ENCODE measurements at regions not wholly inside any gene's neighbourhood (a gene's known extent, or its start where the extent isn't known, plus 50 kb on each side); places are given as distances from the start of the nearest gene placed in this dataset.

DNA sequence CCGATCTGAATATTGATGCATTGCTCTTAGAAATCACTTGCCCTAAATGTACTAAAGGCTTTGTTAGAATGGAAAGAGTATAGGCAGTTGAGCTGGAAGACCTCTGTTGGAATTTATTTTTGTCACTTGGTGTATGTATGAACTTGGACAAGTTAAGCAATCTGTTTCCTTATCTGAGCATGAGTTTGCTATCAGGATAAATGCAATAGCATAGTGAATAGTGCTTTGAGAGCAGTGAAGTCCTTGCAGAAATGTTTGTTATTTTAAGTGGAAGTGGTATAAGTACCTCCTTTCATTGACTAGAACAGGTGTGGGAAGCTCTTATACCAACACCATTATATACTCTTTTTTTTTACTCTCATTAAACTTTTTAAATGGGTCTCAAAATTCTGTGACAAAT lies 146.4 kb upstream of the ONECUT1 start:
- H3K27me3 Mint-ChIP-seq (ENCODE audit: unreplicated experiment), result peaks cover 37% of the 10 kb centered on the region

DNA sequence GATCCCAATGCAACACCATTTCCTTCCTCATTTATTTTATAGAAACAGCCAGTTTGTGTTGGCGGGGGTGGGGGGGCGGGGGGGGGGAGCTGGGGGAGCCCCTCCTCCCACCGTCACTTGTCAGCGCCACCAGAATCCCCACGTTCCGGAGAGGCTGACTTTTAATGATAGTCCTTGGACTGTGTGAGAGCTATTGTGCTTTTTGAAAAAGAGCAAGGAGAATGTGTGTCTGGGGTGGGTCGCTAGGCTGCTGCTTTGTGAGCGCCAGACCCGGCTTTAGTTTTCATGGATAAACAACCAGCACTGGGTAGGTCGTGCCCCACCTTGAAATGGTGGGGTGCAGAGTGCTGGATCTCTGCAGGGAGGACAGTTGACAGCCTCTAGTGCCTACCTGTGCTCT lies 135.0 kb upstream of the ONECUT1 start:
- CTCF ChIA-PET, result no interaction called here
- intact Hi-C loops (cut with micrococcal nuclease; ENCODE audit: unreplicated experiment), result no loop called here
- H3K27ac Mint-ChIP-seq (ENCODE audit: unreplicated experiment), result no peak overlapping the region
- H3K9me3 Mint-ChIP-seq (ENCODE audit: low read depth, unreplicated experiment), result peaks cover 3% of the 10 kb centered on the region
- H3K36me3 Mint-ChIP-seq (ENCODE audit: insufficient read depth, unreplicated experiment), result no peaks in the 10 kb centered on the region
- peaks cover 19% of the 10 kb centered on the region for H3K27me3 Mint-ChIP-seq (ENCODE audit: unreplicated experiment)
- no peak for DNase-seq
- no peaks in the 10 kb centered on the region for H3K4me1 Mint-ChIP-seq (ENCODE audit: low read depth, unreplicated experiment)
- BruUV-seq (replicated peaks), result no TSS peak
- H3K4me3 Mint-ChIP-seq (ENCODE audit: low read depth, unreplicated experiment), result no peak overlapping the region
- TF ChIP-seq, protein P1, sequence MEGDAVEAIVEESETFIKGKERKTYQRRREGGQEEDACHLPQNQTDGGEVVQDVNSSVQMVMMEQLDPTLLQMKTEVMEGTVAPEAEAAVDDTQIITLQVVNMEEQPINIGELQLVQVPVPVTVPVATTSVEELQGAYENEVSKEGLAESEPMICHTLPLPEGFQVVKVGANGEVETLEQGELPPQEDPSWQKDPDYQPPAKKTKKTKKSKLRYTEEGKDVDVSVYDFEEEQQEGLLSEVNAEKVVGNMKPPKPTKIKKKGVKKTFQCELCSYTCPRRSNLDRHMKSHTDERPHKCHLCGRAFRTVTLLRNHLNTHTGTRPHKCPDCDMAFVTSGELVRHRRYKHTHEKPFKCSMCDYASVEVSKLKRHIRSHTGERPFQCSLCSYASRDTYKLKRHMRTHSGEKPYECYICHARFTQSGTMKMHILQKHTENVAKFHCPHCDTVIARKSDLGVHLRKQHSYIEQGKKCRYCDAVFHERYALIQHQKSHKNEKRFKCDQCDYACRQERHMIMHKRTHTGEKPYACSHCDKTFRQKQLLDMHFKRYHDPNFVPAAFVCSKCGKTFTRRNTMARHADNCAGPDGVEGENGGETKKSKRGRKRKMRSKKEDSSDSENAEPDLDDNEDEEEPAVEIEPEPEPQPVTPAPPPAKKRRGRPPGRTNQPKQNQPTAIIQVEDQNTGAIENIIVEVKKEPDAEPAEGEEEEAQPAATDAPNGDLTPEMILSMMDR (IDR thresholded peaks at IDR 0.05; ENCODE audit: unreplicated experiment), result no peak

More for the DNA sequence above, 146.4 kb upstream of the ONECUT1 start:
- Mint-ChIP-seq H3K4me3 (ENCODE audit: low read depth, unreplicated experiment) (no peak overlapping the region), H3K4me1 (ENCODE audit: low read depth, unreplicated experiment) (no peaks in the 10 kb centered on the region), H3K36me3 (ENCODE audit: insufficient read depth, unreplicated experiment) (no peaks in the 10 kb centered on the region), H3K27ac (ENCODE audit: unreplicated experiment) (no peak overlapping the region), H3K9me3 (ENCODE audit: low read depth, unreplicated experiment) (peaks cover 2% of the 10 kb centered on the region)
- DNase-seq, result no peak
- intact Hi-C loops (cut with micrococcal nuclease; ENCODE audit: unreplicated experiment), result no loop called here
- TF ChIP-seq, protein P1 (IDR thresholded peaks at IDR 0.05; ENCODE audit: unreplicated experiment), result no peak
- CTCF ChIA-PET, result no interaction called here
- no TSS peak for BruUV-seq (replicated peaks)

DNA sequence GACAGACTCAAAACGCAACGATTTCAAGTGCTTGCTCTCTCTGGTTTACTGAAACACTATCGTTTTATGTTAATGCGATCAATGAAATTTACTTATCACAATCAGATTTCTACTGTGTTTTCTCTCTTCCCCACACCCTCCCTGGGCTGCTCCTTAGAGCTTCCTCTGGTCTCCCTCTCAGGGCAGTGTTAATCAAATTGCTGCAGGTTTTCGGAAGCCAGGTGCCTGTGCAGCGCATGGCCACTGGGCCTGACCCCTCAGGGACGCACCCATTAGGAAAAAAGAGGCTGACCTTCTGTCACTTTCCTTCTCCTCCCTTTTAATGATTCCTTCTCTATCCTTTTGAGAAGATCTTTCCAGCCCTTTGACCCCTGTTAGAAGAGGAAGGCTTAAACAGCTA lies 134.5 kb upstream of the ONECUT1 start:
- Mint-ChIP-seq H3K9me3 (ENCODE audit: low read depth, unreplicated experiment) (peaks cover 3% of the 10 kb centered on the region), H3K27me3 (ENCODE audit: unreplicated experiment) (peaks cover 19% of the 10 kb centered on the region), H3K36me3 (ENCODE audit: insufficient read depth, unreplicated experiment) (no peaks in the 10 kb centered on the region), H3K4me3 (ENCODE audit: low read depth, unreplicated experiment) (no peak overlapping the region), H3K4me1 (ENCODE audit: low read depth, unreplicated experiment) (no peaks in the 10 kb centered on the region), H3K27ac (ENCODE audit: unreplicated experiment) (no peak overlapping the region)
- no peak for DNase-seq
- no TSS peak for BruUV-seq (replicated peaks)
- TF ChIP-seq, protein P1 (IDR thresholded peaks at IDR 0.05; ENCODE audit: unreplicated experiment), result no peak
- intact Hi-C loops (cut with micrococcal nuclease; ENCODE audit: unreplicated experiment), result no loop called here
- CTCF ChIA-PET, result no interaction called here

DNA sequence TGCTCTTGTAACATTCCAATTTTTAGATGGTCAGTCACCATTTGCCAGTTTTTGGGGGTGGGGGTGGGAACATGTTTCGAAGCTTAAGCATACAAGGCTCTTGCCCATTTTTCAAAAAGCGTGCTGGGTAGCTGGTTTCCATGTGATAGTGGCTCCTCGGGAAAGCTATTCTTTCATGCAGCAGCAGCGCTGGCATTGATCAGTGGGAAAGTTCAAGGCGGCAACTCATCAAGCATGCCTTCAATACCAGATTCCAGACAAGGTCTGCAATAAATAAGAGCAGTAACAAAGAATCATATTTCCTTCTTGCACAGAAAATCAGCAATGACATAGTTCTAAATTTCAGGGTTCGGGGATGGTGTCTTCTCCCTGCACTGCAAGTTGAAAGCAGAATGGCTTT lies 133.5 kb upstream of the ONECUT1 start:
- peaks cover 3% of the 10 kb centered on the region for H3K9me3 Mint-ChIP-seq (ENCODE audit: low read depth, unreplicated experiment)
- CTCF ChIA-PET, result interaction anchor here (0.5 kb wide), 1 partner anchor 416 kb away, joined by 3 read pairs; no protein-coding TSS in a partner anchor
- intact Hi-C loops (cut with micrococcal nuclease; ENCODE audit: unreplicated experiment), result no loop called here
- peaks cover 19% of the 10 kb centered on the region for H3K27me3 Mint-ChIP-seq (ENCODE audit: unreplicated experiment)
- TF ChIP-seq, protein P1 (IDR thresholded peaks at IDR 0.05; ENCODE audit: unreplicated experiment), result no peak
- no peaks in the 10 kb centered on the region for H3K4me1 Mint-ChIP-seq (ENCODE audit: low read depth, unreplicated experiment)
- H3K4me3 Mint-ChIP-seq (ENCODE audit: low read depth, unreplicated experiment), result no peak overlapping the region
- H3K27ac Mint-ChIP-seq (ENCODE audit: unreplicated experiment), result no peak overlapping the region
- no peaks in the 10 kb centered on the region for H3K36me3 Mint-ChIP-seq (ENCODE audit: insufficient read depth, unreplicated experiment)
- BruUV-seq (replicated peaks), result no TSS peak
- no peak for DNase-seq
